Activated CD4-positive, alpha-beta T cell treated with anti-CD3 and anti-CD28 coated beads, Interleukin-2, Interleukin-4, amounts not matched to agents 100 ng/mL and 50 ng/mL, durations not matched to agents 16 hours and 8 hours (primary cell): ENCODE measurements at regions not wholly inside any gene's neighbourhood (a gene's known extent, or its start where the extent isn't known, plus 50 kb on each side); places are given as distances from the start of the nearest gene placed in this dataset.

Experiments used
- DNase-seq: peaks from one replicate; pipeline ENCODE4 v3.0.0-alpha.2; 2020; ENCODE audit warnings: low spot score

DNA sequence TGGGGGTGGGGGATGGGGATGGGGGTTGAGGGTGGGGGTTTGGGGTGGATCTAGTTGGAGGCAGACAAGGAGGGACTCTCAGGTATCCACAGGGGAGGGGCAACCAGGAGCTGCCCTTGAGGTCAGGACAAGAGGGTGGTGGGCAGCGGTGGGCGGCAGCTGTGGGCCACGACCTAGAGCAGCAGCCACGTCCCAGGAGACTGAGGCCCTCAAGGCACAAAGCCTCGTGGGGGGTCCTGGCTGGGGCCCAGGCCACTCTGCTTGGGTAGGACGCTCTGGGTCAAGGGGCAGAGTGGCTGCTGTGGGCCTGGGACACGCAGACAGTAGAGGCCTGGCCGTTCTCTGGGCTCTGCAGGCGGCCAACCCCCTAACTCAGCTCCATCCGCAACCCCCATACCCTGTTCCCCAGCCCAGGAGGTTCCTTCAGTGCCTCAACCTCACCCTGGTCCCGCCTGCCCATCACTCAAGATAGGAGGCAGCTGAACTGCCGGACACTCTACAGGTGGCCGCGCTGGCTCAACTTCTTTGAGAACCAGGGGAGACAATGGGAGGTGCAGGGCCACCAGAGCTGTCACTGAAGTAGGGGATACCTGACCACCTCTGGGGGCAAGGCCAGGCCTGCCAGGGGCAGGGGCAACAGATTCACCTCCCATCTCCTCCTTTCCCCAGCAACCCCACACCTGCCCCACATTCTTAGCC is 75.6 kb downstream of the ENGASE start:
- no peak for DNase-seq

DNA sequence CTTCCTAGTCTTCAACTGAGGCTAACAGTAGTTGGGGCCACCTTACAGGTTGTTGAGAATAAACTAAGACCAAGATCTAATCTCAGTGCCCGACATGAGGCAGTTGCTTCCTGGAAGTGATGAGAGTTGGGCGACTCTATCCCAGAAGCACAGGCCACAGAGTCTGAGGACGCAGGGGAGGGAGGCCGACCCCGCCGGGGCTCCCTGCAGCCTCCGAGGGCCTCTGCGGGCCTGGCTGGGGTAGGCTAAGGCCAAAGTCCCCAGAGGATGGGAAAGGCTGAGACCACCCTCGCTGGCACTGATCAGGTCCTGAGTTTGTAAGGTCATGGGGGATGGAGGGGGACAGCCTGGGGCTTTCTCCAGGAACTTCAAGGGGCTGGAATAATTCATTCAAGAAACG is 74.0 kb downstream of the ENGASE start:
- DNase-seq: no peak

DNA sequence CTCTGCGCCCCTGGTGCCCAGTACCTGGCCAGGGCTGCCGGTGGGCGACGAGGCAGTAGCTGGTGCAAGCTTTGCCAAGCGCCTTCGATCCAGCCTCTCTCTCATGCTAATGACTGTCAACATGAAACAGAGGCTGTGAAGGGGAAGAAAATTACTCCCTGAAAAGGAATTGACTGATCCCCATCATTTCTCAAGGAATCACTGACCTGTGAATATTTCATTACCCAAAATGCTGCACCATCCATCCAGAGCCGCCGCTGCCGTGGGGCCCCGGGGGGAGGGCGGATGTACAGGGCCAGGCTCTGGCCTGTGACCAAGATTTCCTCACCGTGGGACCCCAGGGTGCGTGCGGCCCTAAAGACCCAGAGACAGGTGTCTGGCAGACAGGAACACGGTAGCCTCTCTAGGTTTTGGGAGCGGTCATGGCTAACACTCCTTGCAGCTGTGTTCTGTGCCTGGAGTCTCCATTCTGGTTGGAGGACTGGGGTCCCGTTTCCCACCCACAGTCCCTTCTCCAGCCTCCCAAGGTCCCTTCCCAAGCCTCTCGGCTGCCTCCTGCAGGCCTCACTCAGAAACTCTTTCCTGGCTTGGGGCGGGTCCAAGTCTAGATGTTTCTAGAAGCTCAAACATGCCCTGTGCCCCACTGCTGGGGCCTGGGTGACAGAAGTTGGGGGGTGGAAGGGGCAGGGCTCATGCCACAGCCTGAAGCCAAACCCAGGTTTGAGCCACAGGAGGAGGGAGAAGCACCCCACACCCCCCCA is 73.3 kb downstream of the ENGASE start:
- DNase-seq: no peak

DNA sequence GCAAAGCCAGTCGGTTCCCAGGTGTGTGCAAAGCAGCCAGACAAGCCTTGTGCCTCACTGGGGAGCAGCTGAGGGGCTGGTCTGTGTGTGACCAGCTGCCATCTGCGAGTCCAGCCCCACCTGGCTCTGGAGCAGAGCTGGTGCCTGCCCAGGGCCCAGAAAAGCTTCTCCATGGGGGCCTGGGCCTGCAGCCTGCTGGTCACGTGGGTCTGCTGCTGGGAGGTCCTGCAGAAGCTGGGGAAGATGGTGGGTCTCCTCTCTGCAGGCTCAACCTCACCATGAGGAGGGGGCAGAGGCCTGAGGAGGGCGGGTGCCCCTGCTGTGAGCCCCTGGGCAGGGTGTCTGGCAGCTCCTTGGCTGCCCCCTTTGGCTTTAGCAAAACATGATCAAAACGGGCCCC is 71.9 kb downstream of the ENGASE start:
- DNase-seq: no peak

DNA sequence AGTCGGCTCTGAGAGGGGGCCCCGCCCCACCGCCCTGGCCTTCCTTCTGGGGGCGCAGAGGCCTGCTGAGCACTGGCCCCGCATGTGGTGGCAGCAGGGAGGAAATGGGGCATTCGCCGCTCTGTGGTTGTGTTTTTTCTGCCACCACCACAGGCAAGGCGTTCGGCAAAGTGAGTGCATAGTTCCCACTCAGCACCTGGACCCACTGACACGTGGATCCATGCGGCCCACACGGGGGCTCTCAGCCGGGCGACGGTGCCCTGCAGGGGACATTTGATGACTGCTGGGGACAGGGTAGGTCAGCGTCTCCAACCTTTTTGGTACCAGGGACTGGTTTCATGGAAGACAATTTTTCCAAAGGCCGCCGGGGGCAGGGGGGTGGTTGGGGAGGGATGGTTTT is 70.9 kb downstream of the ENGASE start:
- no peak for DNase-seq

DNA sequence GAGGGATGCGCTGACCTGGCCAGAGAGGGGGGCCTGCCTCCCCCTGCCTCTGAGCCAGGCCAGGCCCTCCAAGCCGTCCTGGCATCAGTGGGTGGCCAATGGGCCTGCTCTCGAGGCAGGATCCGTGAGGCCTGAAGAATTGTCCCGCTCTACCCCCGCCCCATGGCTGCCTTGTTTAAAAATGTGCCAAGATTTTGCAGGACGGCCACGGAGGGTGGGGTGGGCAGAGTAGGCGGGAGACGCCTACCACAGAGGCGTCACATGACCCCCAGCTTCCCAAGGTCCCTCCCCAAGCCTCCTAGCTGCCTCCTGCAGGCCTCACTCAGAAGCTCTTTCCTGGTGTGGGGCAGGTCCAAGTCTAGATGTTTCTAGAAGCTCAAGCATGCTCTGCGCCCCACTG is 69.5 kb downstream of the ENGASE start:
- DNase-seq: no peak

DNA sequence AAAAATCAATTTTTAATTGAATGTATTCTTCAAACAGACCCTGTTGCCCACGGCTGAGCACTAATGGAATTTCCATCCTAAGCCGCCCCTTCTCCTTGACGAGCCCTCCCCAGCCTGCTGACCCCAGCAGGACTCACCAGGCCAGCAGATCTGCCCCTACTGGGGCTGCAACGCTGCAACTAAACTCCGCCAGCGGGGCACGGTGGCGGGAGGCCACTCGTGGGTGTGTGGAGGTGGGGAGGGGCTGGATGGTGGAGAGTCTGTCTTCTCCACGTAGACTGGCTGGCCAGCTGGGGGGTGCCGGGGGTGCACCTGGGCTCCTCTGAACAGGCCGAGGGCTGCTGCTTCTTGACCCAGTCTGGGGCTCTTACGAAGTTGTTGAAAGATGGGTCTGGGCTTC is 67.8 kb downstream of the ENGASE start:
- no peak for DNase-seq

DNA sequence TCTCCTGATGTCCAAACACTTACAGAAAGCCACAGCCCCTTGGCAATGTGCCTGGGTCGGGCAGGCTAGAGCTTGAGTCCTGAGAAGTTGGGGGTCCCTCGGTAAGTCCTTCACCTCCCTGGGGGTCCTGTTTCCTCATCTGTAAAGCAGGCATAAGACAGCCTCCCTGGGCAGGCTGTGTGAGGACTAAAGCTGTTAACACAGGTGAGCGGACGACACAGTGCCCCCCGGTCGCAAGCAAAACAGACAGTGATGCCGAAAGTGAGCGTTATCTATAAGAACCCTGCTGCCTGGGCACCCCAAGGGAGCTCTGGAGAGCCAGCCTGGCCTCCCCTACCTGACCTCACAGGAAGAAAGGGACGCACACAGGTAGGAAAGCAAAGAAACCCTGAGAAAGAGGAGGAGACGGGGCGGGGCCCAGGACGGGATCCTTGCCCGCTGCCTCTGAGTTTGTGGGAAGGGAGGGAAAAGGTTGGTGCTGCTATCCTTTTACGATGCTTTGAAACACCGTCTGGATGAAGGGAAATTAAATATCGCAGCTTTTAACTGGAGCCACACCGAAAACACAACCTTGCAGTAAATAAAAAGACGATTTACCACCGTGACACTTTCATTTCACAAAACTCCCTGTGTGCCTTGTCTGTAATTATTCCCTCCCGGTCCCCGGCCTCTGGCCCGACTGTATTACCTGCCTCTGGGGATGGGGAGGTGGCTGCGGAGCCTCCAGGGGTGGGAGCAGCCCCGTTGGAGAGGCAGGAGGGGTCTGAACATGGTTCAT is 67.1 kb downstream of the ENGASE start:
- no peak for DNase-seq

DNA sequence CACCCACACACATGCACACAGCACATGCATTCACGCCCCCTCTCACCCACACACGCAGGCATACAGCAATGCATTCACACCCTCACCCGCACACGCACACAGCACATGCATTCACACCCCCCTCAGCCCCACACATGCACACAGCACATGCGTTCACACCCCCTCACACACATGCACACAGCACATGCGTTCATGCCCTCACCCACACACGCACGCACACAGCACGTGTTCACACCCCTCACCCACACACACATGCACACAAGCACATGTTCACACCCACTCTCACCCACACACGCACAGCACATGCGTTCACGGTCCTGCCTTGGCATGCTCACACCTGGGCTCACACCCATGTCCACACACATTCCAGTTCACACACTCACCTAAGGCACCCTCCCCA is 64.2 kb downstream of the ENGASE start:
- DNase-seq: no peak

DNA sequence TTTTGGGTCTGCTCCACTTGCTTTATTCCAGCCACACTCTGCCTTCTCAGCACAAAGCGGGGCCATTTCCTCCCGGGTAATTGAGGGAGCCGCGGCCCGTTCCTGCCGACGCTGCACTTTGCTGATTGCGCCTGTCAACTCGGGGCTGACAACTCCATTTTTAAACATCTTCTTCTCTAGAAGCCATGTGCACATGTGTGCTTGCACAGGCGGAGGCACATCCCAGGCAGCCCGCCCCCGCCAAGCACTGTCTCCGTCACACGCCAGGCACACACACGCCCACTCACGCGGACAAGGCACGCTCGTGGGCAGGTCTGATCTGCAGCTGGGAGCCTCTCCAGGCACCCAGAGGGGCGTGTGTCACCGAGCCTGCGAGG is 63.2 kb downstream of the ENGASE start:
- no peak for DNase-seq

DNA sequence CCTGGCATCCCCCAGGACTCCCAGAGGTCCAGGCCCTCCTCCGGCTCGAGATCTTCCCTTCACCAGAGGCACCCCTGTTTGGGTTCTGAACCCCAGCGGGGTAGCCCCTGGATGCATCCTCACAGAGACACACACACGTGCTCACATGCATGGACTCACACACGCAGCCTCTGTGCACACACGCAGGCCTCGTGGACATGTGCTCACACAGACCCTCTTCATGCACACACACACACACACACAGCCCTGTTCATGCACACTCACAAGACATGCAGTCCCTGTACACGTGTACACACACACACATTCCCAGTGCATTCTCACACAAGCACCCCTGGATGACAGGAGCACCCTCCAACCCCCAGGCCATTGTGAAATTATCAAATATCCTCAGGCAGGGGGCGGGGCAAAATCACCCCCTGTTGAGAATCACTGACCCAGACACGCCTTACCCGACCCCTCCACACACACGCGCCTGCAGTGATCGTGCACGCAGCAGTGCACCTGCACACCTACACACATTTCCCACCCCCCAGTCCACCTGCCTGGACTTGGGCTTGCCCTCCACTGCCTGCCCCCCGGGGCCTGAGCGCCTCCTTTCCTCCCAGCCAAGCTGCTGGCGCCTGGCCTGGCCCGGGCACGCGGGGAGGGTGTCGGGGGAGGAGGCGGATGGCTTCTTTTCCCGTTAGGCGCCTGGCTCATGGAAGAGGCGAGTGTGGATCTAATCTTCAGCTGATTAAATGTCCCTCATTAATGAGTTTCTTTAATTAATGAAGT is 62.6 kb downstream of the ENGASE start:
- no peak for DNase-seq

DNA sequence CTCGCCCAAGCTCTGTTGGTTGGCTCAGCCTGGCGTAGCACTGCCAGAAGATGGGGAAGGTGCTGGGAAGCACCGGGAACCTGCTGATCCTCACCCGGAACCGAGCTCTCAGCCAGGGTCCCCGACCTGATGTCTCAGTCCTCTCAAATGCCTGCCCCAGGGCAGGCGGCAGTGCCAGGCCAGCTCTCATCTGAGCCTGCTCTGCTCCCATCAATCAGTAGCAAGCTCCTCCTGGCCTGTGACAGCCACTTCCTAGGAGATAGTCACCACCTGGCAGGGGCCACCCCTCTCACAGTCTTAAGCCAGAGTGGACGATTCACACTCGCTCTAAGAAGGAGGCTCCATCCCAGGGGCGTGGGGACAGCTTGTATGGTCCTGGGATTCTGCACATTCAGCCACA is 62.0 kb downstream of the ENGASE start:
- no peak for DNase-seq
